Right lobe of liver (tissue), 4 donors: ENCODE measurements at regions not wholly inside any gene's neighbourhood (a gene's known extent, or its start where the extent isn't known, plus 50 kb on each side); places are given as distances from the start of the nearest gene placed in this dataset.

Experiments used
- POLR2A ChIP-seq: fragments of 450-650 bp; IDR thresholded peaks from one replicate; pipeline ENCODE4 v1.6.1; 2017; ENCODE audit warnings: antibody characterized with exemption, mild to moderate bottlenecking
- TF ChIP-seq, protein P1 (sequence below), 4 donors: fragments of 200-600 bp in 3 of 4; fragments of 450-650 bp in 1 of 4; IDR thresholded peaks; one replicate each; pipeline versions ENCODE4 v1.5.1 to v1.8.0; 2016 to 2022; ENCODE audit warnings: antibody characterized with exemption in 4 of 4, mild to moderate bottlenecking in 2 of 4
- donor health status: DM: no; HTN: no; CAD: no.
- donor health status: DM: no; HTN: no; CAD: no.
- donor health status: DM: no; HTN: yes; CAD: no.

DNA sequence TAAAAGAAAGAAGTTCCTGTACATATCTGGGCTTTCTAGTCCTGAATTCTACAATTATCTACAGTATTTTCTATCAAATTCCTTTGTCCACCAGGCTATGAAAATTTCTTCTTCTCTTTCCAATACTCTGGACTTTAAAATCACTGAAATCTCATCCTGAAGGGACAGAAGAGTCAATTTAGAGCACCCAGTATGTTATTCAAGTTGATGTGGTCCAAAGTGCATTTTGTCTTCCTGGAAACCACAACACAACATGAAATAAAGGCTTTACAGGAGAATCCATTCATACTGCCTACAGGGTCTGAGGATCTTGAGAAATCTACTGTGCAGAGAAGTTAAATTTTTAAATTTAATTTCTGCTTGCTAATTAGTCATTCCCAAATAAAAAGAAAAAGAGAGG lies 94.9 kb upstream of the ADGRF1 start:
- TF ChIP-seq, protein P1, sequence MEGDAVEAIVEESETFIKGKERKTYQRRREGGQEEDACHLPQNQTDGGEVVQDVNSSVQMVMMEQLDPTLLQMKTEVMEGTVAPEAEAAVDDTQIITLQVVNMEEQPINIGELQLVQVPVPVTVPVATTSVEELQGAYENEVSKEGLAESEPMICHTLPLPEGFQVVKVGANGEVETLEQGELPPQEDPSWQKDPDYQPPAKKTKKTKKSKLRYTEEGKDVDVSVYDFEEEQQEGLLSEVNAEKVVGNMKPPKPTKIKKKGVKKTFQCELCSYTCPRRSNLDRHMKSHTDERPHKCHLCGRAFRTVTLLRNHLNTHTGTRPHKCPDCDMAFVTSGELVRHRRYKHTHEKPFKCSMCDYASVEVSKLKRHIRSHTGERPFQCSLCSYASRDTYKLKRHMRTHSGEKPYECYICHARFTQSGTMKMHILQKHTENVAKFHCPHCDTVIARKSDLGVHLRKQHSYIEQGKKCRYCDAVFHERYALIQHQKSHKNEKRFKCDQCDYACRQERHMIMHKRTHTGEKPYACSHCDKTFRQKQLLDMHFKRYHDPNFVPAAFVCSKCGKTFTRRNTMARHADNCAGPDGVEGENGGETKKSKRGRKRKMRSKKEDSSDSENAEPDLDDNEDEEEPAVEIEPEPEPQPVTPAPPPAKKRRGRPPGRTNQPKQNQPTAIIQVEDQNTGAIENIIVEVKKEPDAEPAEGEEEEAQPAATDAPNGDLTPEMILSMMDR (IDR thresholded peaks at IDR 0.05) = no peak
- TF ChIP-seq POLR2A = no peak
